ENCODE measurements at regions not wholly inside any gene's neighbourhood (a gene's known extent, or its start where the extent isn't known, plus 50 kb on each side); places are given as distances from the start of the nearest gene placed in this dataset.

DNA sequence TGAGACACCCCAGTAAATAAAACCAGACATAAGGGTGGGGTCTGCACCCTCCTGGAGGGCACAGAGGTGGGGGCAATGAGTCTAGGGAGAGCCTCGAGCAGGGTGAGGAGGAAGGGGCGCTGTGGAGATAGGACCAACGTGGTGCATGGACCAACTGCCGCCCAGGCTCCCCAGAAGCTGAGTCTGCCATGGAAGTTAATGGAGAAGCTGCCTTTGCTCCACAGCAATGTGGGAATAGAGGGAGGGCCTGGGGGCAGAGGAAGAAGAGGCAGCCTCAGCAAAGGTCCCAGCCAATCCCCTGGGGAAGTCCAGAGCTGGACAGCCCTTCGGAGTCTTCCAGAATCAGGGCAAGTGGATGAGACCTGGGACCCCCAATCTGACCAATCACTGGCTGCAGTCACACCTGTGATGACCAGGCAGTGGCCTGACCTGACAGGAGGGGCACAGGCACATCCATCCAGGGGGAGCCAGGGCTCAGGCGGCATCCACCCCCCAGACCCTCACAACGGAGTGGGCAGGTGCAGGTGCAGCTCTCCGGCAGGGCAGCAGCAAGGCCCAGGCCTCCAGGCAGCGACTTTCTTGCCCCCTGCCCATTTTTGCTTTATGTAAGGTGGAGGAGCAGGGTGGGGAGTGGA lies 242.2 kb upstream of the PPP2R2D start:
- no peak for DNase-seq (ENCODE audit: low read depth in 1 of 2, low spot score in 1 of 2)

GRCh38 chr10:131660427-131660826 lies 240.4 kb upstream of the PPP2R2D start:
- no peak for DNase-seq (ENCODE audit: low read depth in 1 of 2, low spot score in 1 of 2)

DNA sequence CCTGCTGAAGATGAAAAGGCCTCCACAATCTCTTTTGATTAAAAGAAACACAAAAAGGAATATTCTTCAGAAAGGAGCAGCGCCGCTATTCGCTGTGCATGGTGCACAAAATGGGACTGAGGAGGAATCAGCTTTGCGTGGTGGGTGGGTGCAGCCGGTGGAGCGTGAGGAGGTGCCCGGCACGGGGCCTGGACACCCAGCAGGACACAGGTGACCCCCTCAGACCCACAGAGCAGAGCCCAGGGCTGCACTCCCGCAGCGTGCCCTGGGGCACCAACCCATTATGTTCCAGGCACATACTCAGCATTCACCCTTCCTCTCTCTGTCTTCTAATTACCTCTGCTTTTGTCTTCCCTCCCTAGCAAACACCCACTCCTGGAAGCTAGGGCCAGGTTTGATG lies 238.0 kb upstream of the PPP2R2D start:
- no peak for DNase-seq (ENCODE audit: low read depth in 1 of 2, low spot score in 1 of 2)

DNA sequence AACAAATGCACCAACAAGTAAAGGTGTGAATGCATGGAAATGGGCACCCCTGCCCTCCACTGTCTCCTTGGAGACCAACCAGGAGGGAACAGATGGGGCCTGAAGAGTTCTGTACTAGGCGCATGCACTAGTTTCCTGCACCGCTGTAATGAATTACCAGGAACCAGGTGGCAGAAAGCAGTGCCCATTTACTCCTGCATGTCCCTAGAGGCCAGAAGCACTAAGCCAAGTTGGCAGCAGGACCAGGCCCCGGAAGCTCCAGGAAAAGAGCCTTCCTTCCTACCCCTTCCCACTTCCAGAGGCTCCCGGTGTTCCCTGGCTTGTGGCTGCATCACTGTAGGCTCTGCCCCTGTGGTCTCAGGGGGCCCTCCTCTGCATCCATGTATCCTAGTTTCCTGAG lies 237.5 kb upstream of the PPP2R2D start:
- DNase-seq (ENCODE audit: low read depth in 1 of 2, low spot score in 1 of 2) = no peak

DNA sequence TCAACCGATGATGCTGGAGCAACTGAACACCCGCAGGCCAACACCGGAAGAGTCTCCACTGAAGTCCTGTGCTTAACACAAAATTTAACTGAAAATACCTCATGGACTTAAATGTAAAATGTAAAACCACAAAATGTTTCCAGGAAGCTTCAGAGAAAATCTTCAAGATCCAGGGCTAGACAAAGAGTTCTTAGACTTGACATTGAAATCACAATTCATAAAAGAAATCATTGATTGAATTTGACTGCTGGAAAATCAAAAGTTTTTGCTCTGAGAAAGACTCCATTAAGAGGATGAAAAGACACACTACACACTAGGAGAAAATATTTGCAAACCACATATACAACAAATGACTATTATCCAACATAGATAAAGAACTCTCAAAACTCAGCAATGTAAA lies 234.7 kb upstream of the PPP2R2D start:
- DNase-seq (ENCODE audit: low read depth in 1 of 2, low spot score in 1 of 2) = no peak

- no peak for DNase-seq (ENCODE audit: low read depth in 1 of 2, low spot score in 1 of 2)
Observed at GRCh38 chr10:131667047-131667446, 233.8 kb upstream of the PPP2R2D start.

DNA sequence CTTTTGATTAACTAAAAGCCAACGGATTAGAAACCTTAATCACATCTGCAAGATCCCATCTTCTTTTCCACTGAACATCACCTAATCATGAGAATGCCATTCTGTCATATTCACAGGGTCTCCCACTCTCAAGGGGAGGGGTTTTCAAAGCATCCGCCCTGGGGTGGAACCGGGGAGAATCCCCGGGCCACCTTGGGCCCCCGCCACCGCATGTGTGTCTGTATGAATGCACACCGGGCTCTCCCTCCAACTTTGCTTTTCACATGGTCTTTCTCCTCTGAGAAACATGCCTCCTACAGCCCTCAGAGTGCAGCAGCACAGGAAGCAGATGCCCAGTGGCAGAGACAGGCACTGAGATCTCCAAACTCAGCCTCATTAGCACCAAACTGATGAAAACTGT lies 233.2 kb upstream of the PPP2R2D start:
- DNase-seq (ENCODE audit: low read depth in 1 of 2, low spot score in 1 of 2) = no peak

DNA sequence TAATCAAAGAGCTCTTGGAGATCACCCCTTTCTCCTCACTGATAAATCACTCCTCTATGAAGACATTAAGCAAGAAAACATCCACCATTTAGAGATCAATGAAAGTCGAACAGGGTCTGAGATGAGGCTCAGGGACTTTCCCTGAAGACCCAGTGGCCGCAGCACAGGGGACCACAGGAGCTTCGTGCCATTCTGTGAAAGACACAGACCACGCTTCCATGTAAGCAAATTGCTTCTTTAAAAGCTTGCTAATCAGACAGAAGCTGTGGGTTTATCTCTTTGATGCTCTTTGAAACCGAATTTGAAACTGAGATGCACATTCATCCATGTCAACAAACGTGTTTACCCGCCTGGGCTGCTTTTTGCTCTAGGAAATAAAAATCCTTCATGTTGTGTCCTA lies 231.9 kb upstream of the PPP2R2D start:
- no peak for DNase-seq (ENCODE audit: low read depth in 1 of 2, low spot score in 1 of 2)

GRCh38 chr10:131669838-131670237 lies 231.0 kb upstream of the PPP2R2D start:
- DNase-seq (ENCODE audit: low read depth in 1 of 2, low spot score in 1 of 2) = no peak

DNA sequence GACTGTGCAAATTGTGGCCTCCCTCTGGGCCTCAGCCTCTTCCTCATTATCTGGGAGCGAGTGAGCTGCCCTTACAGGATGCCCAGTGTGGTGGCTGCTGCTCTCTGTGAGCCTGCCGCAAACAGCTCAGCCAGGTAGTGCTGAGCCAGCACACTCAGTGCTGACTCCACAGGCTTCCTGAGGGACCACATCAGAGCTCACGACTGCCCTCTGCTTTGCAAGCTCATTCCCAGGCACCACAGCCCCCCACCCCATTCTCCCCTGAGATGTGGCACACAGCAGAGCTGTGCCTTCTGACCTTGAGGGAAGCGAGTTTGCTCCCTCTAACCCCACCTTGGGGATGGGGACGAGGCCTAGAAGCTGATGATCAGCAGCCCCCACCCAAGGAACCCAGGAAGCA lies 230.5 kb upstream of the PPP2R2D start:
- no peak for DNase-seq (ENCODE audit: low read depth in 1 of 2, low spot score in 1 of 2)

DNA sequence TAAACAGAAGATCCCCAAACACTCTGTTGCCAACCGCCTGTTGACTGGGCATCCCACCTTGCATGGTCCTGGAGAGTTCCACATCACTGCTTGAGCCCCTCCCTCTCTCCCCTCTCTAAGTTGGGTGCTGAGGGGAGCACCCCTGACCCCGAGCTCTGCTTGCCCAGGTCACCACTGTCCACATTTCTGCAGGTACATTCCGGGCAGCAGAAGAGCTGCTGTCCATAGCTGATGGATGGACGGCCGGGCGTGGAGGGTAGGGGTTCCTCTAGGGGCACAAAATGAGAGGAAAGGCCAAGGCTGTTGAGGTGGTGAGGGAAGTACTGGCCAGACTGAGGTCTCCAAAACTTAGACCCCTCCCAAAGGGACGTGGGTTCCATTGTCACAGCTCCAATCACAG lies 227.4 kb upstream of the PPP2R2D start:
- no peak for DNase-seq (ENCODE audit: low read depth in 1 of 2, low spot score in 1 of 2)

DNA sequence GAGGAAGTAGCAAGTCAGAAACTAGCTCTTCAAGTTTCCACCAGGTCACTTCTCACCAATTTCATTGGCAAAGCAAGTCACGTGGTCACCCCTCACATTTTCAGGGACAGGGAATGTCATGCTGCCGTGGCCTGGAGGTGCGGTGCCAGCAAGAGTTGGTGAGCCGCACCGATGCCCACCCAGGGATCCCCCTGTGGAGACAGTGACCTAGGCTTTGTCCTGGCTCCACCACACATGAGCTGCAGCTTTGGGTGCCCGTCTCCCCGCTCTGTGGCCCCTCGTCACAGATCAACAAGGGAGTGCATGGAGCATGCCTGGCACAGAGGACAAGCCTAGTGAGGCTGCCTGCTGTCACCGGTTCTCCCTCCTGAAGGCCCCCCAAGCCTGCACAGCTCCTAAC lies 226.7 kb upstream of the PPP2R2D start:
- DNase-seq (ENCODE audit: low read depth in 1 of 2, low spot score in 1 of 2) = no peak

DNA sequence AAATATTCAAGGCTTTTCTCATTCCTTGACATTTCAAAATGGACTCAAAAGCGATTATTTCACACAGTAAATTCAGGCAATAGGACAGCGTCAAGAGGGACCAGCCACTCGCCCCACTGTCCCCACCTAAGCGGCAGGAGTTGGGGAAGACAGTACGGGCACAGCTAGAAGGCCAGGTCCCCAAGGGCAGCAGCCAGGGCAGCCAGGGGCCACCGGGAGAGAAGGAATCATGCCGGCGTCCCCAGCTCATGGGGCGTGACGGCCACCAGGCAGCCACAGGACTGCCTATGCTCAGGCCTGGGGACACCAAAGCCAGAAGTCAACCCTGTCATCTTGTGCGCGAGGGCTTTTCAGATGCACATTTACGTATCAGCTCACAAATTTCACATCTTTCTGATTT lies 225.7 kb upstream of the PPP2R2D start:
- DNase-seq (ENCODE audit: low read depth in 1 of 2, low spot score in 1 of 2) = no peak

DNA sequence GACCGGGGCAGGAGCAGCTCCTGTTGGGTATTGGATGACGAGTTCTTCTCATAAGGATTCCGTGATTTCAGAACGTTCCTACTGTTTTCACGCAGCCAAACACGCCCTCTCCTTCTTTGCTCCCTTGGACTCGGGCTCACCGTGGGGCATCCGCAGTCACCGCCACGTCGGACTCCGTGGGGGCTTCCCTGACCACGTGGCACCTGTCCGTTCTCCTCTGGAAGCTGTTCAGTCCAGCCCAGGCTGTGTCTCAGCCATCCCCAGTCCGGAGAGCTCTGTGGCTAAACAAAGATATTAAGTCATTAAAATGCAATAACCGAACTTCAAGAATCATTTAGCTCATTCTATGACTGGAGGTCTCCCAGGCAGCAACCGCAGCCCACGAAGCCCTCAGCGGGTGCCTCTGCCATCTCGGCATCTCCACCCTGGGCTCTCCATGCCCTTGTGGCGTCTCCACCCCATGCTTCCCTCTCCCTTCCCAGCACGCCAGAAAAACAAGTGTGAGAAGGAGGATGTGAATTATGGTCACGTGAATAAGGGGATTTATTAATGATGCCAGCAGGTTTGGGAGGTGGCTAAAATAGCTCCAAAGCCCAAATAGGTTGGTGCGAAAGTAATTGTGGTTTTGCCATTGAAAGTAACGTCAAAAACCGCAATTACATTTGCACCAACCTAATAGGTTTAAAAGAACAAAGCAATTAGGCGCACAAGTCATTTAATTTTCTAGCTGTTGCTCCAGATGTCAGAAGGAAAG lies 224.6 kb upstream of the PPP2R2D start:
- DNase-seq (ENCODE audit: low read depth in 1 of 2, low spot score in 1 of 2) = no peak

- no peak for DNase-seq (ENCODE audit: low read depth in 1 of 2, low spot score in 1 of 2)
Observed at GRCh38 chr10:131676800-131677421, 223.9 kb upstream of the PPP2R2D start.

- DNase-seq (ENCODE audit: low read depth in 1 of 2, low spot score in 1 of 2) = no peak
Observed at GRCh38 chr10:131677671-131678070, 223.1 kb upstream of the PPP2R2D start.

GRCh38 chr10:131678171-131678570 lies 222.6 kb upstream of the PPP2R2D start:
- no peak for DNase-seq (ENCODE audit: low read depth in 1 of 2, low spot score in 1 of 2)

DNA sequence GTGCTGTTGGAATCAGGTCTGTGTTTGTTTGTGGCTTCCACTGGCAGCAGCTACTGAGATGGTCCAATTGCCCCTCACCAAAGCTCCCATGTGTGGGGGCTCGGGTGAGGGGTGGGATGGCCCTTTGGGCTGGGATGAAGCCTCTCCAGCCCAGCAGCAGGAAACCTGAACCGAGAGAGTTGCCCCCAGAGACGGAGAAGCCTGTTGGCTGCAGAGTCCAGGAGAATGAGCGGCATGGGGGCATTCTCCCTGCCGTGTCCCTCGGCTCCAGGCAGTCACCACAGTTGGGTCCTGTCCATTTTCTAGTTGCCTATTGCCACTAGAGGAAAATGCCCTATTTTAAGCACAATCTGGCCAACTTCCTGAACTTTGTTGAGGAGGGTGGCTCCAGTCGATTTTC lies 222.2 kb upstream of the PPP2R2D start:
- no peak for DNase-seq (ENCODE audit: low read depth in 1 of 2, low spot score in 1 of 2)

DNA sequence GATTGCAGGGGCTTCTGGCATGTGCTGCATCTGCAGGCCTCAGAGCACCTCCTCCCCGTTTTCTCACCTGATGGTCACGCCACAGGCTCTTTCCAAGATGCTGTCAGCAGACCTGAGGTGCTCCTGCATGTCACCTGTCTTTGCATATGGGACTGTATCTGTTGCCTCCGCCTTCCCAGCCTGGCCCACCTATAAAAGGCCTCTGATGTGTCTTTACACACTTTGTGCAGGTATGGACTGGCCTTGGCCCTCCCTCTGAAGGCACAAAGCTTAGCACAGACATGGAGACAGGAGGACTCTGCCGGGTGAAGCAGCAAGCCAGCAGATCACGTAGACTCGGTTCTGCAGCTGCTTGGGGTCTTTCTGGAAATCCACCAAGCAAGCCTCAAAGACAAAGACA lies 220.9 kb upstream of the PPP2R2D start:
- no peak for DNase-seq (ENCODE audit: low read depth in 1 of 2, low spot score in 1 of 2)

- no peak for DNase-seq (ENCODE audit: low read depth in 1 of 2, low spot score in 1 of 2)
Observed at GRCh38 chr10:131681122-131681521, 219.7 kb upstream of the PPP2R2D start.

GRCh38 chr10:131681656-131682055 lies 219.2 kb upstream of the PPP2R2D start:
- DNase-seq (ENCODE audit: low read depth in 1 of 2, low spot score in 1 of 2) = no peak

- no peak for DNase-seq (ENCODE audit: low read depth in 1 of 2, low spot score in 1 of 2)
Observed at GRCh38 chr10:131682271-131682962, 218.4 kb upstream of the PPP2R2D start.

Measured in stimulated activated CD4-positive, alpha-beta T cell treated with anti-CD3 and anti-CD28 coated beads, Interleukin-15, amount 100 ng/mL, for 1 hour (primary cell).